ENCODE measurements at regions not wholly inside any gene's neighbourhood (a gene's known extent, or its start where the extent isn't known, plus 50 kb on each side); places are given as distances from the start of the nearest gene placed in this dataset.
"Not testable (repeated sequence)": the region's sequence is repeated elsewhere in the genome, so short reads cannot be mapped to it uniquely, and the experiment has no call there.

DNA sequence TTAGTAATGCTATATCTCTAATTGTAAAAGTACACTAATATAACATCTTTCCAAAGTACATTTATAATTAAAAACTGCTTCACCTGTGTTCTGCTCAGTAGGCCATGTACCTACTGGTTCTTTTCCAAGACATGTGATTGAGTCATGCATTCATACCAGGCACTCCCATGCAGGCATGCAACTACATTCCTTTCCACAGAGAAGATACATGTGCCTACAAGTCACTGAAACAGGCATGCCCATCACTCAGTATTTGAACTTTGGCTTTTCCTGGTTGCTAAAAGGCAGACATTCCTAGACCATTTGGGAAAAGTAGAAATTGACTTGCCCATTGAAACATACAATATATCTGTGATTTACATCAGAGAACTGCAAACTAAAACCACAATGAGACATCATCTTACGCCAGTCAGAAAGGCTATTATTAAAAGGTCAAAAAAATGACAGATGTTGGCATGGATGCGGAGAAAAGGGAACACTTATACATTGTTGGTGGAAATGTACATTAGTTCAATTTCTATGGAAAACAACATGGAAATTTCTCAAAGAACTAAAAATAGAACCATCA, 148.3 kb upstream of the MOCS2 start:
- in situ Hi-C loops (cut with HindIII; ENCODE audit: low pct_unique_long_range_greater_than_20kb, low sequenced_read_pairs), result no loop called here
- no peak for DNase-seq (ENCODE audit: low read depth, low spot score)

DNA sequence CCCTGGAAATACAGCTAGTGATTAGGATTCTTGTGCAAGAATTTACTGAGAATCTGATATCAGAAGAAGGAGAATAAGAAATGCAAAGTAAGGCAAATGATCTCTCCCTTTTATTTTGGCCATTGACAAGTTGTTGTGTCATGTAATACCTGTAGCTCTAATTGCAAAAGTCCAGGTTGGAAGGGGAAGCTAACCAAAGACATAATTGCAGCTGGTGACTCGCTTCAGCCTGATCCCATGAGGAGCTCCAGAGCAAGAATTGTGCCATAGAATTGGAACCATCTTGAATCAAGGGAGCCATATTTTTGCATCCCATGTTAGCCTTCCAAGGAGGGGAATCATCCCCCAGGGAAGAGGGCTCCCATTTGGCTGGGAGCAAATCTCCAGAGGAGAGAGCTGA, 149.6 kb upstream of the MOCS2 start:
- DNase-seq (ENCODE audit: low read depth, low spot score), result no peak
- in situ Hi-C loops (cut with HindIII; ENCODE audit: low pct_unique_long_range_greater_than_20kb, low sequenced_read_pairs), result no loop called here

DNA sequence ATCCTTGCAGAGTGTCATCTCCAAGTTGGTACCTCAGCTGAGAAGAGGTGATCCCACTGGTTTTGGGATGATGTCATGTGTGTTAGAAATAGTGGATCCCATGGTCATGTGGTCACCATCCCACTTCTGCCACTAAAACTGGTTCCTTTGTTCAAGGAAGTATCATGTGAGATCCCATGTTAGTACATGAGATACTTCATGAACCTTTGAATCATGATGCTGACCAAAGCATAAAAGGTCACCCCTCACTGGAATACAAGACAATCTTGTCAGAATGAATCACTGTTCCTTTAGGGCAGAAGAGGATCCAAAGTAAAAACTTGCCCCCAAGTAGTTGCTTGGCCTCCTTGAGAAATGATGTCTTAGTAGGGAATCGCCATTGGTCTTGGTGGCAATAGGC, 150.9 kb upstream of the MOCS2 start:
- DNase-seq (ENCODE audit: low read depth, low spot score), result peak; percentile 54
- in situ Hi-C loops (cut with HindIII; ENCODE audit: low pct_unique_long_range_greater_than_20kb, low sequenced_read_pairs), result no loop called here

DNA sequence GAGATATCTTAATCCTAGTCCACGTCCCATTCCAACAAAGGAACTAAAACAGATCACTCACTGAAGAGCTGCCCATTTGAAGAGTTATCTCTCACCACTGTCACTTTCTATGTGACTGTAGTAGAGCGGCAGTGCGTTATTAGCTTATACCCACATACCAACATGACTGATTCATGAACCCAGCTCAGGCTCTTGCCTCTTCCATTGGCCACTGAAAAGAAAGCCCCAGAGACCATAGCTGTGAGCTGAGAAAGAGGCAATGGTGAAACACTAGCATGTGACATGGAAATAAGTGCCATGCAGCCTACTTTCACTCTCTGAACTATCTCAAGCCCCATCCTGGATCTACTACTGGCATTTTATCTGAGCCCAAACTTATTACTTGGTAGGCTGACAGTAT, 151.7 kb upstream of the MOCS2 start:
- no peak for DNase-seq (ENCODE audit: low read depth, low spot score)
- in situ Hi-C loops (cut with HindIII; ENCODE audit: low pct_unique_long_range_greater_than_20kb, low sequenced_read_pairs), result no loop called here

DNA sequence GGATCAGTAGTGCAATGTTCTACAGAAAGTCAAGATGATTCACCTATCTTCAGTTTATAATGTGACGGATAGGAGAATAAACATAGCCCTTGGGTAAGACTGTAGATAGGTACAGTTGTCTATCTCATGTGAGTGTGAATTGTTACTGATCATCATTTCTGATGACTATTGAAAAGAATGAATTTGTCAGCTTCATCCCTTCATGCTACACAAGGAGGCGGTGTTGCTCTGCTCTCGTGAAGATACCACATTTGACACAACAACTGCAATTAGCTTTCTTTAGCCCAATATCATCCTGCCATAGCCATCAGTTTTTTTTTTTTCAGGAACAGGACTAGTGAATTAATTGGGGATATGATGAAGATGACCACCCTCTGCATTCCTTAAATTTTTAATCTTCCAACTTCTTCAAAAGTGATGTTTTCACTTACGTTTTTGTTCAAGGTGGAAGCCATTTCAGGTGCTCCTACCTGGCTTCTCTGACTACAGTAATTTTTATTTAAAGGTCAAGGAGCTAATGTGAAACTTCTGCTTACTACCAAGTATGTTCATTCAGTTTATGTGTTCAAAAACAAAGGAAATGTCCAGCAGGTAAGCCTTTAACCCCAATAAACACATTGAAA, 152.9 kb upstream of the MOCS2 start:
- DNase-seq (ENCODE audit: low read depth, low spot score), result peak; percentile 64
- in situ Hi-C loops (cut with HindIII; ENCODE audit: low pct_unique_long_range_greater_than_20kb, low sequenced_read_pairs), result no loop called here

DNA sequence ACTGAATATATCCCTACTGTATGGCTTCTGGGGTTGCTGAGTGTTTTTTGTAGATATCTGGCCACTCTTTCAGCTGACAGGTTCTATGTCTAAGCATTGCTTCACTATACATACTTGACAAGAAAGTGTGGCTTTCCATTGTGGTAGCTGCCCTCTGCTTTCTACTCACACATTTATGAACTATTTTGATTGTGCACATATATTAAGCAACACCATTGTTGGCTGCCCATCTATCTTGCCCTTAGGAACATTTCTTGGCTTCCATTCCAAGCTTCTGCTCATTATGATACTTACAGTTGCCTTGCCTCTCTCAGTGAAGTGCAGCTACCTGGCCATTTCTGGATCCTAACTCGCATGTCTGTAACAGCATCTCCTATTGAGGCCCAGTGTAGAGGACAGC, 153.6 kb upstream of the MOCS2 start:
- DNase-seq (ENCODE audit: low read depth, low spot score), result no peak
- in situ Hi-C loops (cut with HindIII; ENCODE audit: low pct_unique_long_range_greater_than_20kb, low sequenced_read_pairs), result no loop called here

DNA sequence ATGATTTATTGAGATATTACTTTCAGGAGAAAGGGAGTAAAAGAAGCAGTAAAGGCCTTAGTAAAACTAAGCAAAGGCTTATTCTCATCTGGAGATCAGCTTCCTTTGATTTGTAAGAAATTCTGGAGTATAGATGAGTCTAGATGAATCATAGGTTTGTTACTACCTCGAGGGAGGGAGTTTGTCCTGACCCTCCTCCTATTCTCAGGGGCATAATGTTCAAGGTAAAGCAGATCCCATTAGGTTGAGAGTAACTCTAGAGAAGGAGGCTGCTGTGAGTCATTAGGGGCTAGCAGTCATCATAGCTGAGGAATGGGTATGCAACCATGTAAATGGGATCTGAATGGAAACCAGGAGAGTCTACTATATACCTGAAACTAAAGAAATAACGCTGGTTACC, 155.5 kb upstream of the MOCS2 start:
- in situ Hi-C loops (cut with HindIII; ENCODE audit: low pct_unique_long_range_greater_than_20kb, low sequenced_read_pairs), result no loop called here
- no peak for DNase-seq (ENCODE audit: low read depth, low spot score)

DNA sequence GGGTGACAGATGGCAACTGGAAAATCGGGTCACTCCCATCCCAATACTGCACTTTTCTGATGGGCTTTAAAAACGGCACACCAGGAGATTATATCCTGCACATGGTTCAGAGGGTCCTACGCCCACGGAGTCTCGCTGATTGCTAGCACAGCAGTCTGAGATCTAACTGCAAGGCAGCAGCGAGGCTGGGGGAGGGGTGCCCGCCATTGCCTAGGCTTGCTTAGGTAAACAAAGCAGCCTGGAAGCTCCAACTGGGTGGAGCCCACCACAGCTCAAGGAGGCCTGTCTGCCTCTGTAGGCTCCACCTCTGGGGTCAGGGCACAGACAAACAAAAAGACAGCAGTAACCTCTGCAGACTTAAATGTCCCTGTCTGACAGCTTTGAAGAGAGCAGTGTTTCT, 158.7 kb upstream of the MOCS2 start:
- in situ Hi-C loops (cut with HindIII; ENCODE audit: low pct_unique_long_range_greater_than_20kb, low sequenced_read_pairs); DNase-seq (ENCODE audit: low read depth, low spot score): not testable (repeated sequence)

DNA sequence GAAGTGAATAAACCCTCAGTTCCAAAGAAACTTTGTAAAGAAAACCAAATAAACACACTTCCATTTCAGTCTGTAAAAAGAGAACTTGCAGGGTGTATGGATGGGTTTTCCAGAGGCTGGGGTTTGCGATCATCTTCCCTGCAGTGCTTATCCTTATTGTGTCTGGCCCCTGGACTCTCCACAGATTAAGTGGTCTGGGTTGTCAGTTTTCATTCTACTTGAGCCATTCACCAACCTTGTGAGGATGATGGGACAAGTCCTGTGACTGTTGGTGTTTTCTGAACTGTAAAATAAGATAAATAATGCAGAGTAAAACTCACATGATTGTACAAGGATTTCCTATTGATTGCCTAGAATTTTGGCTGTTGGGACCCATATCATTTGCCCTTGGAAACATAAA, 166.1 kb upstream of the MOCS2 start:
- in situ Hi-C loops (cut with HindIII; ENCODE audit: low pct_unique_long_range_greater_than_20kb, low sequenced_read_pairs), result no loop called here

DNA sequence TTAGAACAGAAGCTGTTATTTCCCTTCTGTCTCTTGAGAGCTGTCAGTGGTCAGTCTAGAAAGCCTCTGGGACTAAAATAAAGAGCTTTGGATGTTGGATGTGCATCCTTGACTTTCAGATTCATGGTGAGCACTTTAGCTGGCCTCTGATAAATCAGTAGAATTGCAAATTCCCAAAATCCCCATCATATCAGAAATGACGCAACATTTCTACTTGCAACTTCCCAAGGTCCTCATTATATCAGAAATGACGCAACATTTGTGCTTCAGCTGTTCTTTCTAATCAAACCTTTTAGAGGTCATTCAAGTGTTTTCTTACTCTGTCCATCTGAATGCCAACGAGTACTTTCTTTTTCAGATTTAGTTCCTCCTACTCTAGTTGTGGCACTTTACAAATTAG, 167.3 kb upstream of the MOCS2 start:
- in situ Hi-C loops (cut with HindIII; ENCODE audit: low pct_unique_long_range_greater_than_20kb, low sequenced_read_pairs), result no loop called here
- DNase-seq (ENCODE audit: low read depth, low spot score), result no peak

More for the DNA sequence above, 166.1 kb upstream of the MOCS2 start:
- no peak for DNase-seq (ENCODE audit: low read depth, low spot score)

DNA sequence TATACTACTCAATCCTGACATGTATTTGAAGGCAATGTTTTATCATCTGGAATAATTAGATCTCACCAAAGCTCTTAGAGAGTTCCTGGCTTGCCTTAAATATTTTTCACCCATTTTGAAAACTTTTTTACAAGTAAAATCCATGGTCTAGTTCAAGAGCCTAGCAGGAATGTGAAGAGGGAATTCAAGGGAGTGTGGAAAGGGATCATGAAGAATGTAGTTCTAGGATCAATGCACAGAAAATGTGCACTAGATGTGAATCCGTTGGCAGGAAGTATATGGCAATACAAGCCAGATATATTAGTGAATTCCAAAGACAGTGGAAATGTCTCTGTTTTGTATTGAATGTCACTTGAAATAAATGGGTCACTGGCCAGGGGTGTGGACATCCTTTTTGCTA, 167.9 kb upstream of the MOCS2 start:
- in situ Hi-C loops (cut with HindIII; ENCODE audit: low pct_unique_long_range_greater_than_20kb, low sequenced_read_pairs), result no loop called here
- DNase-seq (ENCODE audit: low read depth, low spot score), result no peak

DNA sequence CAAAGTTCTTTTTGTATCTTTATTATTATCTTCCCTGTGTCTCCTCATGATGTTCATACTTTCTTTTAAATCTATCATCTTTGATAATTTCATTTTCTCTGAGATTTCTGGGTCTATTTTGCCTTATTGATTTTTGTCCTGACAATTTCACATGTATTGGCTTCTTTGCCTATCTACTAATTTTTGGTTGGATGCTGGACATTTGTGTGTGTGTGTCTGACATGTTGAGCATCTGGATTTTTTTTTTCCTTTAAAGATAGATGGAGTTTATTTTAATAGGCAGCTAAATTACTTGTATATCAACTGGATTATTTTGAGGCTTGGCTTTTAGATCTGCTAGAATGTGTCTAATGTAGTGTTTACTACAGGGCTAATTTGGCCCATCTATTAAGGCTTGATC, 178.0 kb upstream of the MOCS2 start:
- no peak for DNase-seq (ENCODE audit: low read depth, low spot score)
- in situ Hi-C loops (cut with HindIII; ENCODE audit: low pct_unique_long_range_greater_than_20kb, low sequenced_read_pairs), result no loop called here

DNA sequence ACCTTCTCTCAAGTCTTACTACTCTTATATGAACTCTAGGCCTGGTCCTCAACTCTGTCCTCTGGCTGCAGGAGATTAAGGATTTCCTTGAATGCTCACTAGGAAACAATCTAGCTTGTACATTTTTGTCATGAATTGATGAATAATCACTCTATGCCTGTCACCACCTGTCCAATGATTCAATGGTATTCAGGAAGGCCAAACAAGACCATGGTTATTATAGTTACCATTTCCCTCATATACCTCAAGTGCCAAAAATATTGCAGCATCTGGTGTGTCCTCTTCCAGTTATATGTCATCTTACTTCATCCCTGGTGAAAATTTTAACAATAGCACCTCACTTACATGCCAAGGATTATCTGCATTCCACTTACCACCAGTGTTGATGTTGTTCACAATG, 179.0 kb upstream of the MOCS2 start:
- in situ Hi-C loops (cut with HindIII; ENCODE audit: low pct_unique_long_range_greater_than_20kb, low sequenced_read_pairs), result no loop called here
- no peak for DNase-seq (ENCODE audit: low read depth, low spot score)

DNA sequence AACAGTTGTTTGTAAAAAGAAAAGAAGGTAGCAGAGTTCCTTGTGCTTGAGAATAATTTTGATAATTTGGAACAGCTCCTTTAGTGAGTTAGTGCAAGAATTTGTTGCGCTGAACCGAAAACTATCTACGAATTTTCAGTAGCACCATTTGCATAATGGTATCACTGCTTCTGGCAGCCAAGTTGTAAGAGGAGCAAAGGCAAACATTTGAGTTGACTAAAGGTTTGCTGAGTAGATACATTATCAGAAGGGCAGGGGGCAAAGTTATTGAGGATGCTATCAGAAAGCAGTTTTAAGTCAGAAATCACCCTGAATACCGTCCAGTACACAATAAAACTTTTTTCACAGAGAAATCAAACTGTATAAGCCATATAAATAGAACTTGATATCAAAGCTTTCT, 181.5 kb upstream of the MOCS2 start:
- no peak for DNase-seq (ENCODE audit: low read depth, low spot score)
- in situ Hi-C loops (cut with HindIII; ENCODE audit: low pct_unique_long_range_greater_than_20kb, low sequenced_read_pairs), result no loop called here

DNA sequence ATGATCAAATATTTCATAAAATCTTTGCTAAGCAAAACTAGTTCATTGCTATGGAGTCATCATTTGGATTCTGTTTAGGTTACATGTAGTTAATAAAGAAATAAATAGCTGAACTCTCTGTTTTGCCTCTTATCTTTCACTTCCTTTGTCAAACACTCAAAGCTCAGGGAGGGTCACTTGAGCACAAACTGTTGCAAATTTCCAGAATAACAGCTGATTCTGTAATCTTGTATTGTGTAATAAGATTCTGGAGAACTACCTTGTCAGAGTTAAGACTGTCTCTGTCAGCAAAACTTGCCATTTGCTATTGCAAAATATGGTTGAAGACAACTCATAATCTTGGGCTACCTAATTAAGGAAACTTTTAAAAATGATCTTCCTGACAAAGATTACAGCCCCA, 182.0 kb upstream of the MOCS2 start:
- in situ Hi-C loops (cut with HindIII; ENCODE audit: low pct_unique_long_range_greater_than_20kb, low sequenced_read_pairs), result no loop called here
- DNase-seq (ENCODE audit: low read depth, low spot score), result no peak

DNA sequence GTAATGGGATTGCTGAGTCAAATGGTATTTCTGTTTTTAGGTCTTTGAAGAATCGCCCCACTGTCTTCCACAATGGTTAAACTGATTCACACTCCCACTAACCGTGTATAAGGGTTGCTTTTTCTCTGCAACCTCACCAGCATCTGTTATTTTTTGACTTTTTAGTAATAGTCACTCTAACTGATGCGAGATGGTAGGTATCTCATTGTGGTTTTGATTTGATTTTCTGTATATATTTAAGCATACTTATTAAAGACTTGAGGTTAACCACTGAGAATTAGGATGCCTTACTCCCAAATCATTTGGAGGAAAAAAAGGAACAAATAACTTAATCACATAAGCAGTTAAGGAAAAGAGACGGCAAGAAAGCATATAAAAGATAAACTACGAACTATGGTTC, 181.6 kb upstream of the FST start:
- no peak for DNase-seq (ENCODE audit: low read depth, low spot score)
- in situ Hi-C loops (cut with HindIII; ENCODE audit: low pct_unique_long_range_greater_than_20kb, low sequenced_read_pairs), result no loop called here

DNA sequence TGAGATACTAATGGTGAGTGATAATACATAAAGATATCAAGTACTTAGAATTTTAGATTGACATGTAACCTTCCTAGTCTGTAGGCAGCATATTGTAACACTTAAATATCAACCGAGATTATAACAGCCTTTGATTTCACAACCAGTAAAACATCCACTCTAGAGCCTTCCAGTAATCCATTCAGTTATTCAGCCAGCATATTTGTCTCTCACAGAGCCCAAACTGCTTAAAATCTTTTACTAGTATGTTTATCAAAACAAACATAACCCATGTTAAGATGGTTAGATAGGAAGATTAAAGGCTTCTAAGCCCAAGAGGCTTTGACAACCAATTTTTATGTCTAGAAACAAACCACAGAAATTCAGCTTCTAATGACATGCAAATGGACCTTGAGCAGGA, 177.9 kb upstream of the FST start:
- in situ Hi-C loops (cut with HindIII; ENCODE audit: low pct_unique_long_range_greater_than_20kb, low sequenced_read_pairs), result no loop called here
- no peak for DNase-seq (ENCODE audit: low read depth, low spot score)

DNA sequence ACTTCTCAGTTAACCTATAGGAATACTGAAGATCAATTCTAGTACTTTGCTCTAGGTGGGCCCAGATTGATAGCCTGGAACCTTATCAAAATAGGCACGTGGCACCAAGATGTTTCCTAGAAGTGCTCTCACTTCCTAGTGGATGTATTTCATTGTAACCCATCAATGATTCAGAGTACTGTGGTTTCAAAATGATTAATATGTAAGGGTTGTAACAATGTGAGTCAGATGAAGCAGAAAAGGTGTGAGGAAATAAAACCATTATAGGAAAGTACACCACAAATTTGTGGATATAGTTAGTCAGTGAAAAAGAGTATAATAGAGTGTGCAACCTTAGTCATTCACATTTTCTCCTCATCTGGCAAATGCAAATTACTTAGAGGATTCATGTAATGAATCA, 177.3 kb upstream of the FST start:
- in situ Hi-C loops (cut with HindIII; ENCODE audit: low pct_unique_long_range_greater_than_20kb, low sequenced_read_pairs), result no loop called here
- DNase-seq (ENCODE audit: low read depth, low spot score), result no peak

DNA sequence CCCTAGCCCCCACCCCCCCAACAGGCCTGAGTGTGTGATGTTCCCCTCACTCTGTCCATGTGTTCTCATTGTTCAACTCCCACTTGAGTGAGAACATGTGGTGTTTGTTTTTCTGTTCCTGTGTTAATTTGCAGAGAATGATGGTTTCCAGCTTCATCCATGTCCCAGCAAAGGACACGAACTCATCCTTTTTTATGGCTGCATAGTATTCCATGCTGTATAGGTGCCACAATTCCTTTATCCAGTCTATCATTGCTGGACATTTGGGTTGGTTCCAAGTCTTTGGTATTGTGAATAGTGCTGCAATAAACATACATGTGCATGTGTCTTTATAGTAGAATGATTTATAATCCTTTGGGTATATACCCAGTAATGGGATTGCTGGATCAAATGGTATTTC, 175.1 kb upstream of the FST start:
- DNase-seq (ENCODE audit: low read depth, low spot score), result not testable (repeated sequence)

DNA sequence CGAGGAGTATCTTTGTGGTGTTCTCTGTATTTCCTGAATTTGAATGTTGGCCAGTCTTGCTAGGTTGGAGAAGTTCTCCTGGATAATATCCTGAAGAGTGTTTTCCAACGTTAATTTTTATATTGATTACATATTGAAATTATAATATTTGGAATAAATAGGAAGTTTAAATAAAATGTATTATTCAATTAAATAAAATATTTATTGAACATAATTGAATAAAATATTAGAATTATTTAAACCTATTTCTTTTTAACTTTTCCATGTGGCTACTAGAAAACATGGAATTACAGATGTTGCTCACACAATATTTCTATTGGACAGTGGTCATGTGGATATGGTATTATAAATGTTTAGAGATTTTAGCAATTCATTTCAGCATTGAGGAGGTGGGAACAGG, 170.8 kb upstream of the FST start:
- in situ Hi-C loops (cut with HindIII; ENCODE audit: low pct_unique_long_range_greater_than_20kb, low sequenced_read_pairs), result no loop called here
- no peak for DNase-seq (ENCODE audit: low read depth, low spot score)

More for the DNA sequence above, 175.1 kb upstream of the FST start:
- in situ Hi-C loops (cut with HindIII; ENCODE audit: low pct_unique_long_range_greater_than_20kb, low sequenced_read_pairs), result not testable (repeated sequence)

All from SK-MEL-5 (cell line).